Erythroblast (primary cell): ENCODE measurements at regions not wholly inside any gene's neighbourhood (a gene's known extent, or its start where the extent isn't known, plus 50 kb on each side); places are given as distances from the start of the nearest gene placed in this dataset.

Experiments used
- GATA1 ChIP-seq: IDR thresholded peaks from 2 replicates; pipeline ENCODE4 v1.6.1; 2011; ENCODE audit warnings: low read depth, mild to moderate bottlenecking, control low read depth, low read length, moderate library complexity
- POLR2A ChIP-seq: IDR thresholded peaks from 2 replicates; pipeline ENCODE4 v1.6.1; 2011; ENCODE audit warnings: mild to moderate bottlenecking, low read length

GRCh38 chr11:119909077-119909476 is 180.1 kb upstream of the NECTIN1 start:
- TF ChIP-seq POLR2A (no peak), GATA1 (no peak)
